ENCODE measurements at regions not wholly inside any gene's neighbourhood (a gene's known extent, or its start where the extent isn't known, plus 50 kb on each side); places are given as distances from the start of the nearest gene placed in this dataset.

GRCh38 chr19:28640506-28640905 lies 572.4 kb downstream of the UQCRFS1 start:
- no peak for TF ChIP-seq CTCF (IDR thresholded peaks at IDR 0.05)
- TF ChIP-seq SMAD3 (CRISPR knock-in tag; IDR thresholded peaks at IDR 0.05; ENCODE audit: borderline replicate concordance) = no peak

All from WTC11 (cell line).